DMS53 treated with DMSO at 0.1 percent for 48 hours (cell line): ENCODE measurements at regions not wholly inside any gene's neighbourhood (a gene's known extent, or its start where the extent isn't known, plus 50 kb on each side); places are given as distances from the start of the nearest gene placed in this dataset.
"Not testable (repeated sequence)": the region's sequence is repeated elsewhere in the genome, so short reads cannot be mapped to it uniquely, and the experiment has no call there.

Experiments
- DNase-seq: peaks from one replicate; lab custom pipeline; 2025; ENCODE audit not compliant: unreplicated experiment; lab: John Stamatoyannopoulos, UW

DNA sequence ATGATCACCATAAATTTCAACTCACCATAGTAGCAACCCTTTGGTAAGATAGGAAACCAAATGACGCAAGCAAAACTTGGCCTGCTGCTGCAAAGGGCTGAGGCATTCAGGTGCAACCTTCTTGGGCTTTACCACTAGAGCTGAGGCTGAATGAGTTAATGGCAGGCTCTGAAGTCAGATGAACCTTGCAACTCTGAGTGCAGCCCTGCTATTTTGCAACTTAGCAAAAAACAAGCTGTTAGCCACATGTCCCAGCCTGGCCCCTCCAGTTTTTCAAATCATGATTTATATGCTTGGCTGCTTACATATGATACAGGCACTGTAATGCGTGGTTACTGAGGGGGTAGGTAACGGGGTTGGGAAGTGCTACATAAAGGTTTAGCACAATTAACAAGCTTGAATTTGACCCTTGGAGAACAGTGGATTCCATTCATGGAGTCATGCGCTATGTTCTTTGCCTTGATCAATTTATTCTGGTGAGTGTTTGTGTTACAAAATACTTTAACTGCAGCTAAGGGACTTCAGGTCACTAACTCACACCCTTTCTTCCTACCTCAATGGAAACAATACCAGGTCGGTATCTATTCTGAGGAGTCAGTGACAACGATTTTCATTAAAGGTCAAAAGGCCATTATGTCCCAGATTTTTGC is 80.5 kb upstream of the PPARGC1A start:
- DNase-seq = no peak

DNA sequence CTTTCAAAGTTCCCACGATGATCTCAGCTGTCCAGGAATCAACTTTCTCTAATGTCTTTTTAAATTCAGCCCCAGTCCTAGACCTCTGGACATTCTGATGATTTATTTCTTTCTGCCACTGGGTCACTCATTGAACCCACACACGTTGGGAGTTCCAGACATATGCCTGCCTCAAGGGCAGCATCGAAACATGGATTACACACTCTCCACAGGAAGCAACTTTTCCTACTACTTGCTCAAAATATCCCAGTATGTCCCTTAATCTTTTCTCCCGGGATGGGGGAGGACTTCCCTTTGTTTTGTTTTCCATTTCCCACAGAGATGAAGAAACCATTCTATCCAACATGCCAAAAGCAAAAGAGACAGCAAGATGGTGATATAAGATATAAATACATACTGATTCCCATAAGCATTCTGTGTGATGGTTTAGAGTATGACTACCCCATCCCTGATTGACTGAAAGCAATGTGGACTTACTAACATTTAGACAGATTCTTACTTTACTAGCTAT is 79.8 kb upstream of the PPARGC1A start:
- DNase-seq = no peak

DNA sequence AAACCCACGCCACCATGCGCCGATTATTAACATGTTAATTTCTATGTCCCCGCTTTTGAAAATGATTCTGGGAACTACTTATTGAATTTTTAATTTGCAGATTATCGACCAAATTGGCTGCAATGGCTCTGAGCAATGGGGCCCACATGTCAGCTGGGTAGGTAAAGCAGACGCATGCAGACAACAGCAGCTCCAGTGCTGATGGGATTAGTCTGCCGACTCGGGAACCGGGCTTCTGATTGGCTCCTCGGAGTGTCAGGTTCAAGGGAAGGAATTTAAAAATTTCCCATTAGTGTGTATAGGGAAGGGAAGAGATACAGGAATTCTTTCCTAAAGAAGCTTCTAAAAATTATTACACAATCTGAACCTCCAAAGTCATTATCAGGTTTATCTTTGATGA is 77.4 kb upstream of the PPARGC1A start:
- no peak for DNase-seq

DNA sequence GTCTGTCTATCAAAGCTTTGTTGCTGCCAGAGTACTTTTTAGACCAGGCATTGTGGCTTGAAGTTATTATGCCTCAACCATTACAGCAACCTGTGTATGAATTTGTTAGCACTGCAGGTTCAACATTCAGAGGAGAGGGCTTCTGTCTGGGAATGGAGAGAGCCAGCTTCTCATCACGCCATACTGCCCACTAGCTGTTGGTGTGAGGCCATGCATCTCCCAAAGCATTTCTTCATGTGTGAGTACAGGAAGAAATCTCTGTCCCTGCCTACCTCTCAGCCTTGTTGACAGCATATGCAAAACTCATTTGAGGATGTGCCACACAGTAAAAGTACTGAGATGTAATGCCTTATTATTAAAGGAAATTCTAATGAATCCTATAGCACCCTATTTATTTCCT is 76.9 kb upstream of the PPARGC1A start:
- peak; percentile 19 for DNase-seq

DNA sequence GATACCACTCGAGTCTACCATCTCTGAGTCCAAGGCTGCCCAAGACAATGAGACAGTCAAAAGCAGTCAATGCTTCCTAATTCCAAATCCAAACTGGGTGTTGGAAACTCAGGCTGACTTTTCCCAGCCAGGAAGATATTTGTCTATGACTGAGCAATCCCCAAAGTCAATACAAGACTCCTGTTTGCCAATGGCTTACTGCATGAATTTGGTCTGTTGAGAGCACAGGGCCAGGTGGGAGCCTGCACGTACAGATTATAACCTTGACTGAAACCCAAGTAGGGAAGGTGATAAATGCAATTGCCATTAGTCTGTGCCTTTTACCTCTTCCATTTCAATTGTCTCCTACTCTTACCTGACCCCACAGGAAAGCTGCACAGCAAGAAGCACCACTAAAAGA is 72.6 kb upstream of the PPARGC1A start:
- peak; percentile 88 for DNase-seq

DNA sequence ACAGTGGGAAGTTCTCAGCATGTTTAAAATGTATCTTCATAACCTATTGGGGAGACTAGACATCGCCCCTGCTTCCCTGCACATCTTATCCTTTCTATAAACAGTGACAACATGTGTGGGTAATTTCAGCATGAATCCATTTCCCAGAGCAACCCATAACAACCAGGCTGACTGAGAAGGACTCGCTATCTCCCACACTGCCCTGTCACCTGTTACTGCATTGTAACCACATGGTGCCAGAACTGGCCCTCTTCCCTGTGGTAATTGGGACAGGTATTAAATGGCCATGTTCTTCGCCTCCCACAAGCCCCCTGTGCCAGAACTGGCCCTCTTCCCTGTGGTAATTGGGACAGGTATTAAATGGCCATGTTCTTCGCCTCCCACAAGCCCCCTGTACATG is 71.5 kb upstream of the PPARGC1A start:
- DNase-seq = not testable (repeated sequence)

DNA sequence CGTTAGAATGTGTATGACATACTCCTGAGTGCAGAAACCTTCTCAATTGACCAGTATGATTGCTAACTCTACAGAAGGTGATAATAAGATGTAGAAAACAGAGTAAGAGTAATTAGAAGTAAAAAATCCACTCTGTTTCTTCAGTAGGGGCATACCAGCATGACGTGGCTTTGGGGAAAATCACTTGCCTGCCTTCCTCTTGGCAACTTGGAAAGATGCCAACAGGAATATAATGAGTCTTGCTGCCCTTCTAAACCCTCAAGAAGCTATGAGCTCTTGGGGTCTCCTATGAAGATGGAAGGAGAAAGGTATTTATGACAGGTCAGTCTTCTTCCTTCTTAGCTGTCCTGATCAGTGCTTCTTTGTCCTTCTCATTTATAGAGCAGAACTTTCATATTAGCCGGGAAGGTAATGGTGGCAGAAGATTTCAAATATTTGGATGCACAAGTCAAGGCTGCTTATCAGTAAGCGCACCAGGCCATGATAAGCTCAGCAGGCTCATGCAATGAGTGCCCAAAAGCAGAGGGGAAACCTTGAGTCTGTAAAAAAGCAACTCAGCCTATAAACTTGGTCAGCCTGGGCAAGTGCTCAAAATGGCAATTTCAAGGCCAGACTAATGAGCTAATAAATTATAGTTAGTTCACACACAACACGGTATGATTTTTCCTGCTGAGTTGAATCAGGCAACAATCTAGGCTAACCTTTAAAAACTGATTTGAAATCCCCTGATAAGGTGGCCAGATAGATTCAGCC is 69.7 kb upstream of the PPARGC1A start:
- no peak for DNase-seq

DNA sequence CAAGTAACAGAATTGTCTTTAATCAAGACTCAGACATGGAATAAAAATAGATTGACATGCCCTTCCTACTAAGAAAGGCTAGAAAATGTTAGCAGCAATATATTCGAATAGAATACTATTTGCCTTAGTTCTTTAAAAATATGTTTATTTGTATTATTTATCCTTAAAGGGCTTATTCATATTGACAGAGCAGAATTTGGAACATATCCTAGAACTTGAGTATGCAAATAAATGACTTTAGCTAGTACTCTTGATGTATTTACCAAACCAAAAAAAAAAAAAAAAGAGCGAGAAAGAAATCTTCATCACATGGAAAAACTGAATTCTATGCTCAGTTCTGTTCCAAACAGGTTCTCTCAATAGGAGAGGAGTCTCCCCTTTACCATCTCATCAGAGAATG is 68.9 kb upstream of the PPARGC1A start:
- DNase-seq = no peak

DNA sequence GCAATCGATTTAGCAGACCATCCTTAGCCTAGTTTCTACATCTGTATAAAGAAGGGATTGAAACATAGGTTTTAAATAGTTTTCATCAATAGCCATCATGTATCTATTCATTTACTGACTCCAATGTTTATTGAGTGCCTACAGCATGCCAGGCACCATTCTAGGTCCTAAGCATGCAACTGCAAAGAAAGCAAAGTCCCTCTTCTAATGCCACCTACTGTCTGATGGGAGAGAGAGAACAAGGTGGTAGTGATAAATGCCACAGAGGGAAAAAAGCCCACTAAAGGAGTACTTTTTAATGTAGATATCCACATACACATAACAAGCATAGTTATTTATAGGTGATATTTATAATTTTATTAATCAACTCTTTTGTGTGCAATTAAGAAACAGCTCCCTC is 67.6 kb upstream of the PPARGC1A start:
- no peak for DNase-seq

DNA sequence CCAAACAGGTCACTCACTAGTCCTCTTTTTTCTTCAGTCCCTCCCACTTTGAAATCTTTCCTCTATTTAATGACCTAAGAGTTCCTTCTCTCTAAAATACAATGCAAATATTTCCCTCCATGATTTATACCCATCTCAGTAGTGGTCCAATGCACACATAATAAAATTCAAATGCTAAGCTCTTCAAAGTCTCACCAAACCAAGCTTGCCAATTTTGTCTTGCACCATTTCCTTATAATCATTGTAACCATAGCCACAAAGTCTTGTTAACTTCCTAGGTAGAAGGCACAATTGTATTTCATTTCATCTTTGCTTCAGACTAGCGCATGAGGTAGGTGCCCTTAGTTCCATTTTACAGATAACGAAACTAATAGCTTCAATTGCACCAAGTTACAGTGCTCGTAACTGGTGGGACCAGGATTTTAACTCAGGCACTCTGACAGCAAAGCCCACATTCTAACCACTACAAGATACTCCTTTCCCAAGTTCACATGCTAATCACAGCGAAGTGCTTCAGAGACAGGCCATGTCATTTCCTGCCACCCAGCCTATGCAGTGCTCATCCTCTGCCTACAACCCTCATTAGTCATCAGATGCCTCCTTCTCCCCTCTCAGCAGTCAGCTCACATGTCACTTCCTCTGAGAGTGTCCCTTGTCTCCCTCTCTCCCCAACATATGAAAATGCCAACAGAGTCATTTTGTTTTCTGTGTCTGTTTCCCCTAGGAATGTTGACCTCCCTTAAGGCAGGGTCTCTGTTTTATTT is 66.9 kb upstream of the PPARGC1A start:
- DNase-seq = peak; percentile 11

DNA sequence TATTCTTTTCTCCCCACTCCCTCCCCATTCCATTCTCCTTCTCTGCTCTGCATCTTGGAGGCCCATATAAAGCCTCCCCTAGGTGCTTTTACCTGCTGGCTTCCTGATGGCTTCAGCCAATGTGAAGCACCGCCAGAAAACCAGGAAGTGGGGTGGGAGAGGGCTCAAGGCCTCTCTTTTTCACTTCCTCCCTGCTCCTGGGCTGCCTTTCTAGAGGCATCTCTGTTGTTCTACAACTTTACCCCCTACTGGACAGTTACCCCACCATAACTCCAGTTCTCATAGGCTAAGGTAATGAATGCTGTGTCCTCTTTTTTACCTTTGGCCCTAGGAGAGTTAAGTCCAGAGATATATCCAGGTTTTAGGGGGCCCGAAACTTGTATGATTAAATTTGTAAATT is 62.4 kb upstream of the PPARGC1A start:
- DNase-seq = peak; percentile 59

DNA sequence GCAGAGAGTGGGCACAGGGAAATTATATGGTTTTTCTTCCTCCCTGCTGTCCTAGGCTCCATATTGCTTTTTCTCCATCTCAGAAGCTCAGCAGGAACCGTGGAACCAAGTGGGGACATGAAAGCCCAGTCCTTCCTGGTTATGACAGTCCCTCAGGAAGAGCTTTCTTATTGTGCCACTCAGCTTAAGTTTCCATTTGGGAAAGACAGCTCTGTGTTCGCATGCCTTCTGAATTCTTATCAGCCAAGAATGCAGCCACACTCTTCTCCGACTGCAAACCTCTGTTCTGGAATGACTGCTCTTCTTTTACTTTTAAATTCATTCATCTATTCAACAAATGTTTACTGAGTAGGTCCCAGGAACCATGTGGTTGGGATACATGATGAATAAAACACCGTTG is 58.0 kb upstream of the PPARGC1A start:
- no peak for DNase-seq

DNA sequence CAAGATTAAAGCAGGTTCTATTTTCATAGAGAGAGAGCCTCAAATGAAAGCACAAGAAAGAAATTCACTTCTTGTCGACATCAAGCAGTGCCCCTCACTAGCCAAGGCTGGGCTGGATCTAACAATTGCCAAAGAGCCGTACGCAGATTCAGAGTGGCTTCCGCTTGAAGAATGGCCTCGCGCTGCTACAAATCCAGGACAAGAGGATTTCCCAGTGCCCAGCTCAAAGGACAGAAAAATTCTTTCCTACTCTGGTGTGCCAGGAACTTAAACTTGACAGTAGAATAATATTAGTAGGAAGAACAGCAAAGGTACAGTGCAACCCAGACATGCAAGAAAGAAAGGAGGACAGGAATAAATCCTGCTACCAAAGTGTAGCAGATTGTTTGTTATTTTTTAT is 56.5 kb upstream of the PPARGC1A start:
- DNase-seq = no peak

DNA sequence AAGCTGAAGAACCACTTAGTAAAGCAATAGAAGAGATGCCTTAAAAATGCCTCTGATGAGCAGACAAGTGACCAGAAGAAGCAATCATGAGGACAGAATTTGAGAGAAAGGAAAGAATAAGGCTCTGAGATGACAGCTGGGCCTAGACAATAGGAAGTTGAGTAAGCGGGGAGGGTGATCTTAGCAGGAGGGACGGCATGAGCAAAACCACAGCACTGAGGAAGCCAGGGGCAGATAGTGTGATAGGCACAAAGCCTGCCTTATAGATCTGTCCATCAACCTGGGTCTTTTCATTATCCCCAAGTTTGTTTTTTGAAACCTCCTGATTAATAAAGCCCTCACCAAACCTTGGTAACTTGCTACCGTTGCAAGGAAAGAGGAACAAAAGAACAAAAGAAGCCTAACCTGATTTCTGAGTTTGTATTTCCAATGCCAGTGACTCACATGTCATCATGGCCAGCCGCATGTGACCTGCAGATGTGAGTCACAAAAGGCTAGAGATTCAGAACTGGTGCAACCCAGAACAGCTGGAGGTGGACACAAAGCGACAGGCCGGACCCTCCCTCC is 55.7 kb upstream of the PPARGC1A start:
- peak; percentile 90 for DNase-seq

DNA sequence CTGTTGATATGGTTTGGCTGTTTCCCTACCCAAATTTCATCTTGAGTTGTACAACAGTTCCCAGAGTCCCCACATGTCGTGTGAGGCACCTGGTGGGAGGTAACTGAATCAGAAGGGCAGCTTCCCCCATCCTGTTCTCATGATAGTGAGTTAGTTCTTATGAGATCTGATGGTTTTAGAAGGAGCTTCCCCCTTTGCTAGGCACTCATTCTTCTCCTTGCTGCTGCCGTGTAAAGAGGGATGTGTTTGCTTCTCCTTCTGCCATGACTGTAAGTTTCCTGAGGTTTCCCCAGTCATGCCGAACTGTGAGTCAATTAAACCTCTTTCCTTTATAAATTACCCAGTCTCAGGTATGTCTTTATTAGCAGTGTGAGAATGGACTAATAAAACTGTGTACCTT is 54.7 kb upstream of the PPARGC1A start:
- not testable (repeated sequence) for DNase-seq

DNA sequence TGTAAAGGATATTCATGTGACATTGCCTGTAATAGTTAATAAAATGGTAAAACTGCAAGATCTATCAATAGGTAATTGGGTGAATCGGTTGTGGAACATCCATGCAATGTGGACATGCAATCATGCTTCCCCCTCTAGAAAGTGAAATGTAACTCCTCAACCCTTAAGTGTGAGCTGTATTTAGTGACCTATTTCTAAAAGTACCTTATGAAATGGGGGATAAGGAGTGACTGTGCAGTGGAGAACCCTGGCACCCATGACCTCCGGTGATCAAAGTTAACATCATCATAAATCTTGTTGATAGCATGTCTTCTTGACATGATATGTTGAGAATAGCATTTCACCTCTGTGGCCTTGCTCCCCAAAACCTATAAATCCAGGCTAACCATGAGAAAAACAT is 53.6 kb upstream of the PPARGC1A start:
- DNase-seq = no peak

DNA sequence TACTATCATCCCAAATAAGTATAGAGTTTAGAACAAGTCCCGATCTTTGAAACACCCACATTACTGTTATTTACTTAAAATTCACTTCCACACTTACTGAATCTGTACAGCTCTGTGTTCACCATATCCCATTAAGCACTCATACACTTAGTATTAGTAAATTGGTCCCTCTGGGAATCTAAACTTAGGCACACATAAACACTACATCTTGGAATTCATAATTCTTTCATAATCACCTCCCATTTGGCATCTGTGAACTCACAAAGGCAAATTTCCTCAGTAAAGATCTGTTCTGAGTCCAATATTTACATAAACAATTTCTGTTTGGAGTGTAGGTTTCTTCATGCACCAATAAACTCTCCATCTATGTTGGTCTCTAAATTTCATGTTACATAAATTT is 52.6 kb upstream of the PPARGC1A start:
- DNase-seq = no peak
